ENCODE measurements at regions not wholly inside any gene's neighbourhood (a gene's known extent, or its start where the extent isn't known, plus 50 kb on each side); places are given as distances from the start of the nearest gene placed in this dataset.

GRCh38 chr1:14222086-14222485 is 376.4 kb upstream of the KAZN start:
- TF ChIP-seq, protein P1, sequence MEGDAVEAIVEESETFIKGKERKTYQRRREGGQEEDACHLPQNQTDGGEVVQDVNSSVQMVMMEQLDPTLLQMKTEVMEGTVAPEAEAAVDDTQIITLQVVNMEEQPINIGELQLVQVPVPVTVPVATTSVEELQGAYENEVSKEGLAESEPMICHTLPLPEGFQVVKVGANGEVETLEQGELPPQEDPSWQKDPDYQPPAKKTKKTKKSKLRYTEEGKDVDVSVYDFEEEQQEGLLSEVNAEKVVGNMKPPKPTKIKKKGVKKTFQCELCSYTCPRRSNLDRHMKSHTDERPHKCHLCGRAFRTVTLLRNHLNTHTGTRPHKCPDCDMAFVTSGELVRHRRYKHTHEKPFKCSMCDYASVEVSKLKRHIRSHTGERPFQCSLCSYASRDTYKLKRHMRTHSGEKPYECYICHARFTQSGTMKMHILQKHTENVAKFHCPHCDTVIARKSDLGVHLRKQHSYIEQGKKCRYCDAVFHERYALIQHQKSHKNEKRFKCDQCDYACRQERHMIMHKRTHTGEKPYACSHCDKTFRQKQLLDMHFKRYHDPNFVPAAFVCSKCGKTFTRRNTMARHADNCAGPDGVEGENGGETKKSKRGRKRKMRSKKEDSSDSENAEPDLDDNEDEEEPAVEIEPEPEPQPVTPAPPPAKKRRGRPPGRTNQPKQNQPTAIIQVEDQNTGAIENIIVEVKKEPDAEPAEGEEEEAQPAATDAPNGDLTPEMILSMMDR (IDR thresholded peaks at IDR 0.05; ENCODE audit: poor library complexity): no peak
- TF ChIP-seq EZH2phosphoT487 (IDR thresholded peaks at IDR 0.05; ENCODE audit: low read depth, severe bottlenecking, unreplicated experiment): no peak

Measured in hepatocyte (in vitro differentiated cells).